ENCODE measurements at regions not wholly inside any gene's neighbourhood (a gene's known extent, or its start where the extent isn't known, plus 50 kb on each side); places are given as distances from the start of the nearest gene placed in this dataset.

- Mint-ChIP-seq H3K36me3 (ENCODE audit: insufficient read depth in 1 of 3, low read depth in 3 of 3) (0 out of 7 replicates have a peak, but pooled peaks cover 0 to 2% (median 0%) of the 10 kb centered on the region in 3 experiments), H3K27ac (peak overlapping the region; percentile 56 to 83 (median 81); a peak in 6 of 7 replicates), H3K27me3 (ENCODE audit: low read depth) (no peaks in the 10 kb centered on the region)
These were observed 112.1 kb downstream of the ZIC5 start for GRCh38 chr13:99859178-99860177.

More at GRCh38 chr13:99859178-99860177, 112.1 kb downstream of the ZIC5 start:
- Histone ChIP-seq H3K9me3 (ENCODE audit: control insufficient read depth, low read depth, low read length) (no peaks in the 10 kb centered on the region), H2BK12ac (ENCODE audit: insufficient read length, low read depth, low read length) (no peak overlapping the region), H3K14ac (ENCODE audit: insufficient read depth, low read length) (no peak overlapping the region), H2BK120ac (ENCODE audit: low read depth, low read length, poor library complexity, severe bottlenecking) (no peak overlapping the region), H3K18ac (ENCODE audit: insufficient read length, low read depth, low read length) (no peak overlapping the region), H3K27ac (ENCODE audit: insufficient read length, low read depth, low read length) (no peak overlapping the region), H3K23ac (ENCODE audit: insufficient read length, low read depth, low read length) (no peak overlapping the region), H3K56ac (ENCODE audit: insufficient read length, low read depth, low read length) (no peak overlapping the region), H4K20me1 (ENCODE audit: control insufficient read depth, insufficient read depth, insufficient read length) (no peaks in the 10 kb centered on the region), H3K79me2 (ENCODE audit: insufficient read depth, low read length) (no peaks in the 10 kb centered on the region), H3K4me2 (ENCODE audit: insufficient read depth, insufficient read length, low read length) (no peak overlapping the region), H3K9ac (ENCODE audit: extremely low read depth, insufficient read length, low read length) (no peak overlapping the region), H3K4me1 (ENCODE audit: insufficient read depth, low read length) (peaks cover 14% of the 10 kb centered on the region), H4K8ac (replicated peaks; ENCODE audit: insufficient read length, low read depth, low read length) (no peak overlapping the region), H2AFZ (ENCODE audit: low read length) (no peak overlapping the region), H4K91ac (ENCODE audit: insufficient read length, low read depth, low read length) (no peak overlapping the region), H3T11ph (ENCODE audit: low read length) (no peak overlapping the region), H3K79me1 (ENCODE audit: insufficient read depth, low read depth, low read length, poor library complexity, severe bottlenecking) (no peaks in the 10 kb centered on the region), H3K27me3 (ENCODE audit: insufficient read depth, low read length) (no peaks in the 10 kb centered on the region), H2AK5ac (ENCODE audit: insufficient read length, low read length) (no peak overlapping the region), H3K23me2 (ENCODE audit: insufficient read length, low read depth, low read length, poor library complexity, severe bottlenecking) (no peaks in the 10 kb centered on the region), H2BK20ac (ENCODE audit: low read depth, low read length, poor library complexity, severe bottlenecking) (no peak overlapping the region), H3K4ac (ENCODE audit: low read depth, low read length) (no peak overlapping the region), H2BK5ac (ENCODE audit: insufficient read length, low read length) (no peak overlapping the region), H2BK15ac (ENCODE audit: low read depth, low read length) (no peak overlapping the region), H4K5ac (ENCODE audit: insufficient read length, low read depth, low read length) (no peak overlapping the region)
- Mint-ChIP-seq H3K4me1 (peaks cover 81 to 82% of the 10 kb centered on the region in 2 experiments), H3K4me3 (no peak overlapping the region), H3K9me3 (no peaks in the 10 kb centered on the region)
- no peak for DNase-seq
- no CpG with 5 or more reads among the region's 18 CpGs for WGBS (ENCODE audit: extremely low coverage, insufficient read length, low lambda C conversion rate)
- TF ChIP-seq CTCF (conservative IDR thresholded peaks at IDR 0.05) = no peak

Measured in H9 (cell line).